ENCODE measurements at regions not wholly inside any gene's neighbourhood (a gene's known extent, or its start where the extent isn't known, plus 50 kb on each side); places are given as distances from the start of the nearest gene placed in this dataset.
"Not testable (repeated sequence)": the region's sequence is repeated elsewhere in the genome, so short reads cannot be mapped to it uniquely, and the experiment has no call there.

DNA sequence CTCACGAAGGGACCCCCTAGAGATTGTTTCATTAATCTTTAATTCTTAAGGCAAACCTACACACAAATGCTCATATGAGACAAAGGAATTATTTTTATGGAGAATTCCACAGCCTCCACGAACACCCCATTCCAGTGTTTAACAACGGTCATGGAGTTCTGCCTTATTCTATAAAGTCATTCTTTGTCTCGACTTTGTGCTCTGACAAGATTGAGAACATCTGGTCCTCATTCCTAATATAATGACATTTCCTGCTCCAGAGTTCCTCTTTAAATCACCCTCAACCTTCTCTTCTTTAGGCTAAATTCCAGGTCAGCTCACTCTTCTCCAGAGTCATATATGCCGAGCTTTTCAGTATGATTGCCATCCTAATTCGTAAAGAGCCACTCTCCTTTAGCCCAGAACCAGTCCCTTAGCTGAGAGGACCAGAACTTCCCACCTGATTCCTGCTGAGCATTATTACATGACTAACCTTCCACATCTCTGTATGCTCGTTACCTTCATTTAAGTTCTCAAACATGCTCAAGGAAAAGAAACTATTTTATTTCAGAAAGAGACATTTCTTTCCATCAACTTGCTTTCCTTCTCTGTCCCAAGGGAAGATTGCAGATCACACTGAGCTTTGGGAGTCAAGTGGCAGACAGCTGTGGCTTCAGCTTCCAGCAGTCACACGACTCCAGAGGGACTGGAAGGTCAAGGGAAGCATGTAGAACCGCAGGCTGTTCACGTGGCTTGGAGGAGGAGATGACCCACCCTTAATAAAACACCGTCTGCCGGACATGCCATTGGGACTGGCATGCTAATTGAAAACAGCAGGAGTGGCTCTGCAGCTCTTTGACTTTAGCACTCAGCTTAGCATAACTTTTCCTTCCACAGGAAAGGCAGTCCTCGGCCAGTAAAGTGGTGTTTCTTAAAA is 467.1 kb upstream of the HSF2 start:
- no peak for DNase-seq
- CTCF ChIA-PET: no interaction called here

DNA sequence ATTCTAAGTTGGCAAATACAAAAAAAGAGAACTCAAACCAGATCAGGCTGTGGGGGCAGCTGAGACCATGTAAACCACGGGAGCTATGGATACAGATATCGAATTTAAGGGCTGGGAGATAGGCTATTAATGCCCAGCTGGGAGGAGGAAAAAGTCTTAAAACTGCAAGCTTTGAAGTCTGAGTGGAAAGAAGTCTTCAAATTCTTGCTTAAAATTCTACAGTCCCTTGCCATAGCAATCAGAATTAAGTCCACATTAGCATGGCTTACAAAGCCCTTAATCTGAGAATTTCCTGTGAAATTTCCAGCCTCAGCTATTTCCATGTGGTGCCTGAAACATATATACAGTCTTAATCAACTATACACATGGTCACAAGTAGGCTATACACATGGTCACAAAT is 465.0 kb upstream of the HSF2 start:
- Mint-ChIP-seq H3K27me3 (no peaks in the 10 kb centered on the region), H3K4me1 (no peaks in the 10 kb centered on the region), H3K36me3 (no peaks in the 10 kb centered on the region), H3K4me3 (no peak overlapping the region), H3K27ac (no peak overlapping the region), H3K9me3 (ENCODE audit: low read depth) (no peaks in the 10 kb centered on the region)
- no peak for ATAC-seq
- CTCF ChIA-PET: no interaction called here
- no peak for DNase-seq

More for the DNA sequence above, 467.1 kb upstream of the HSF2 start:
- H3K4me3 Mint-ChIP-seq: no peak overlapping the region
- H3K27ac Mint-ChIP-seq: no peak overlapping the region
- no peaks in the 10 kb centered on the region for H3K36me3 Mint-ChIP-seq
- ATAC-seq: no peak
- H3K9me3 Mint-ChIP-seq (ENCODE audit: low read depth): no peaks in the 10 kb centered on the region
- no peaks in the 10 kb centered on the region for H3K4me1 Mint-ChIP-seq
- H3K27me3 Mint-ChIP-seq: no peaks in the 10 kb centered on the region

DNA sequence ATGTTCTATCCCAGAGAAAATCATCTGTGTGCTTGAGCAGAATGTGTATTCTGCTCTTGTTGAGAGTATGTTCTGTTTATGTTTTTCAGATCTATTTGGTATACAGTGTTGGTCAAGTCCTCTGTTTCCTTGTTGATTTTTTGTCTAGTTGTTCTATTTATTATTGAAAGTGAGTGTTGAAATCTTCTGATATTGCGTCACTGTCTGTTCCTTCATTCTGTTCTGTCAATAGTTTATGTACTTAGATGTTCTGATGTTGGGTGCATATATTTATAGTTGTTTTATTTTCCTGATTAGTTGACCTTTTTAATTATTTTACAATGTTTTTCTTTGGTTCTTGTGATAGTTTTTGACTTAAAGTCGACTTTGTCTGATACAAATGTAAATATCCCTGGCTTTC is 458.7 kb upstream of the HSF2 start:
- H3K4me3 Mint-ChIP-seq: no peak overlapping the region
- H3K27me3 Mint-ChIP-seq: no peaks in the 10 kb centered on the region
- ATAC-seq (no peak), DNase-seq (no peak)
- H3K36me3 Mint-ChIP-seq: no peaks in the 10 kb centered on the region
- H3K9me3 Mint-ChIP-seq (ENCODE audit: low read depth): peaks cover 5% of the 10 kb centered on the region
- H3K4me1 Mint-ChIP-seq: no peaks in the 10 kb centered on the region
- no peak overlapping the region for H3K27ac Mint-ChIP-seq
- CTCF ChIA-PET: no interaction called here

DNA sequence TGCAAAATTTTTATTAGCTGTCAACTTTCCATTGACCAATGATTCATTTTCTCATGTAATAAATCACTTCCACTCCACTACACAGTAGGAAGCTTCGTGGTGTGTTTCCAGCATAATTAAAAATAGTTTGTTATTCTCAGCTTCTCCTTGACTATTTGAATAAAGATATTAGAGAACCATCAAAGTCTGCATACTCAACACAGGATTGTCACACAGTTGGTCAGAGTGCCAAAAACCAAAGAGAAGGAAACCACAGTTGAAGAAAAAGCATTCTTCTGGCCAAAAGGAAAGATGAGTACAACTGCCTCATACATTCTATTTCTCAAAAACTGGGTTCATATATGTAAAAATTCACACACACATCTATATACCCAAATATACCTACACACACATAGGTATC is 455.1 kb upstream of the HSF2 start:
- Mint-ChIP-seq H3K4me1 (no peaks in the 10 kb centered on the region), H3K4me3 (no peak overlapping the region), H3K27me3 (no peaks in the 10 kb centered on the region), H3K9me3 (ENCODE audit: low read depth) (peaks cover 5% of the 10 kb centered on the region), H3K27ac (no peak overlapping the region), H3K36me3 (no peaks in the 10 kb centered on the region)
- CTCF ChIA-PET: interaction anchor here (0.5 kb wide), 1 partner anchor 332 kb away, joined by 3 read pairs; no protein-coding TSS in a partner anchor
- DNase-seq (no peak), ATAC-seq (no peak)

DNA sequence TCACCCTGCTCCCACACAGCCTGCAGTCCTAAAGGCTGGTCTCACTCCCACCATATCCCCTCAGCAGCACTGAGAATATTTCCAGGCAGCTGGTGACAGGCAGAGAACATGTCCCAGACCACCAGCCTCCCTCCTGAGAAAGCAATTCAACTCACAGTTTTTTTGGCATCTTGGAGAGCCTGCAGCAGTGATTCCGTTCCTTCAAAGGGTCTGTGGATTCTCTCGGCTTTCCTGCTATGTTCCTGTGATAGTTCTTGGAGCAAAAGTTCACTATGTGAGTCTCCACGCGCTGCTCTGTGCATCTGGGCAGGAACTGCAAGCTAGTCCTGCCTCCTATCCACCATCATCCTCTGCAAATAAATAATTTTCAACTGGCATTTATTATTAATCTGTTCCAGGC is 448.3 kb upstream of the HSF2 start:
- no peaks in the 10 kb centered on the region for H3K4me1 Mint-ChIP-seq
- H3K9me3 Mint-ChIP-seq (ENCODE audit: low read depth): no peaks in the 10 kb centered on the region
- DNase-seq (no peak), ATAC-seq (no peak)
- H3K4me3 Mint-ChIP-seq: no peak overlapping the region
- no peaks in the 10 kb centered on the region for H3K36me3 Mint-ChIP-seq
- no peaks in the 10 kb centered on the region for H3K27me3 Mint-ChIP-seq
- no peak overlapping the region for H3K27ac Mint-ChIP-seq
- CTCF ChIA-PET: no interaction called here

DNA sequence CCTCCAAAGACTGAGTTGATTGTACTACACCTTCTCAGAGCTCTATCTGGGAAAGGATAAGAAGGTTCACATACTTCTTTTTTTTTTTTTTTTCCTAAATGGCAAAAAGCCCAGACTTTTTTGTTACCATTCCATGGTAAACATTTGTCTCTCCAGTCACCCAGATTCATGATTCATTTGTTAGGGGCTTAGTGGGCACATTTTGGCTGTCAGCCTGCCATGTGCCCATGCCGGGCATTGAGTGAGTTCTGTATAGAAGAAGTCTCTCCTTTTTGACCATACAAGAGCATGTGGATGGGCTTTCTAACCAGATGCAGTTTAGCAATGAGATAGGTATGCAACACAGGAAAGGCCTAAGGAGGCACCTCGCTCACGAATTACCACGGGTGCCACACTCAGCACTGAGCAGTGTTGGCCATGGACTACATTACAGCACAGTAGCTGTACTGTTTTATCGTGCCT is 447.5 kb upstream of the HSF2 start:
- H3K36me3 Mint-ChIP-seq: no peaks in the 10 kb centered on the region
- no peaks in the 10 kb centered on the region for H3K27me3 Mint-ChIP-seq
- DNase-seq (no peak), ATAC-seq (no peak)
- no peak overlapping the region for H3K4me3 Mint-ChIP-seq
- no peaks in the 10 kb centered on the region for H3K9me3 Mint-ChIP-seq (ENCODE audit: low read depth)
- CTCF ChIA-PET: no interaction called here
- H3K4me1 Mint-ChIP-seq: no peaks in the 10 kb centered on the region
- no peak overlapping the region for H3K27ac Mint-ChIP-seq

DNA sequence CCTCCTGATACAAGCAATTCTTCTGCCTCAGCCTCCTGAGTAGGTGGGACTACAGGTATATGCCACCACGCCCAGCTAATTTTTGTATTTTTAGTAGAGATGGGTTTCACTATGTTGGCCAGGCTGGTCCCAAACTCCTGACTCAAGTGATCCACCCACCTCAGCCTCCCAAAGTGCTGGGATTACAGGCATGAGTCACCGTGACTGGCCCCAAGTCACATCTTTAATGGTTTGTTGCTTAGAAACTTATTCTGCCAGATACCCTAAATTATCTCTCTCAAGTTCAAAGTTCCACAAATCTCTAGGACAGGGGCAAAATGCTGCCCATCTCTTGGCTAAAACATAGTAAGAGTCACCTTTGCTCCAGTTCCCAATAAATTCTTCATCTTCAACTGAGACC is 444.1 kb upstream of the HSF2 start:
- not testable (repeated sequence) for ATAC-seq, H3K4me1 Mint-ChIP-seq, H3K4me3 Mint-ChIP-seq

DNA sequence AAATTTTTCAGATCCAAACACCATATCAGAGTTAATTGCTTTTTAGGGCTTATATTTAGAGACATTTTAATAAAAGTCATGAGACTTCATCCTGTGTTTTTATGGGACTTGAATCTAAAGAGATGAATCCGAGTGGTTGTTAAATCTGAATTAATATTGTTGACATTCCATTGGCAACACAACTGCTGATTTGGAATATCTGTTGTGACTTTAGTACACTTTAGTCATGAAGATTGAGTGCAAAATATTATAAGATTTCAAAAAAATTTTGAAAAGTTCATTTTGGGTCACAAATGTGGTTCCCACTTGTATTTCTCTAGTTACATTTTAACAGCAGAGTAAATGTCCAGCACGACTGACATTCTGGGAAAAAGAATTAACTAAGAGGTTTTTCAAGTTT is 442.7 kb upstream of the HSF2 start:
- ATAC-seq: no peak

More for the DNA sequence above, 444.1 kb upstream of the HSF2 start:
- H3K36me3 Mint-ChIP-seq; DNase-seq; CTCF ChIA-PET; H3K9me3 Mint-ChIP-seq (ENCODE audit: low read depth); H3K27me3 Mint-ChIP-seq; H3K27ac Mint-ChIP-seq: not testable (repeated sequence)

DNA sequence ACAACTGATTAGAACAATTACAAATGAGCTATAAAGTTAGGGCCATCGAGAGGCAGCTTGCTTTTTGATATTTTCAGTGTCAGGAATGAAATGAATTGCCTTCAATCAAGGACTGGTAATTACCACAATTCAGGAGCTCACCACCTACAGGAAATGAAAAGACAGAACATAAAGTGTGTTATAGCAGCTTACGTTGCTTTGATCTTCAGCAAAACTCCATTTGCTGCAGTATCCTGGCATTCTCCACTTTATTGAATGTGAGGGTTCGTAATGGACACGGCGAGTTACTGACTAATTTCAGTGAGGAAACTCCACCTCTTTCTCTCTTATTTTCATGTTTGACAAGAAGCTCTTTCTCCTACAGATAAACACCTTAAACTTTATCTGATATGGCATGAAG is 440.0 kb upstream of the HSF2 start:
- CTCF ChIA-PET: no interaction called here
- Mint-ChIP-seq H3K27me3 (no peaks in the 10 kb centered on the region), H3K4me3 (no peak overlapping the region), H3K9me3 (ENCODE audit: low read depth) (peaks cover 3% of the 10 kb centered on the region), H3K27ac (no peak overlapping the region), H3K4me1 (no peaks in the 10 kb centered on the region), H3K36me3 (no peaks in the 10 kb centered on the region)
- ATAC-seq (no peak), DNase-seq (no peak)

More for the DNA sequence above, 442.7 kb upstream of the HSF2 start:
- Mint-ChIP-seq H3K9me3 (ENCODE audit: low read depth) (peaks cover 3% of the 10 kb centered on the region), H3K27ac (no peak overlapping the region), H3K4me3 (no peak overlapping the region), H3K27me3 (no peaks in the 10 kb centered on the region), H3K36me3 (no peaks in the 10 kb centered on the region), H3K4me1 (no peaks in the 10 kb centered on the region)
- DNase-seq: no peak
- CTCF ChIA-PET: no interaction called here

DNA sequence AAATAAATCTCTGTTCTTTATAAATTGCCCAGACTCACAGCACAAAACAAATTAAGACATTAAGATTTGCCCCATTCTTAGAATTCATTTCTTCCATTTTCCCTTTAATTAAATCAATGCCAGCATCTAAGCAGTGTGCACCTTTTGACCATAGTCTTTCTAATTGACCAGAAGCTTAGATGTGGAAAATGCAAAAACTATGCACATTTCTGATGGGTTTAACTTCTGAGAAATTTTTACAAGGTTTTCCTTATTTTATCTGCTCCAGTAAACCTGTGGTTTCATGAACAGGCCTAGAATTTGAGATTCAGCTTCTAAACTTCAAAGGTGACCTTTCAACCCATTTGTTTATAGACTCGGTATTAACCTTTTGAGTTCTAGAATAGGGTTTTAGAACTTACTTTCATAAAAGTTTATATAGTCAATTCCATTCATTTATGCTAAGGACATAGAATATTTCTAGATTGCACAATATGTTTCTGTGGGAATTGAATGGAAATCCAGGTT is 437.8 kb upstream of the HSF2 start:
- no peak for DNase-seq
- no peaks in the 10 kb centered on the region for H3K27me3 Mint-ChIP-seq
- H3K4me3 Mint-ChIP-seq: no peak overlapping the region

DNA sequence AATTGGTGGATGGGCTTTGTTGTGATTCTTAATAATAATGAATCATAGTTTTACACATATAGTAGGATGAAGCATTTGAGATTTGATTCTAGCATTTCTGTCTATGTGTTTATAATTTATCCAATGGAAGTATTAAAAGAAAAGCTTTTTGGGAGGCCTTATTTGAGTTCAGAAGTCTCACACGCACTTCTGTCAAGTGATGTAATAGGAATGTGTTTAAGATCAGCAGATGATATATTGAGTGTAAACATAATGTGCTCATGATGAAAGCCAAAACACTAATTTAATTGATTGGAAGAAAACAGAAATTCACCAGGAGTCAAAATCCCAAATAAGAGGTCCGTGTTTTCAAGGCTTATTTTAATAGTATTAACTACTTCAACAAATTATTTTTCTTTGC is 435.6 kb upstream of the HSF2 start:
- DNase-seq (no peak), ATAC-seq (no peak)
- Mint-ChIP-seq H3K27ac (no peak overlapping the region), H3K4me3 (no peak overlapping the region), H3K4me1 (no peaks in the 10 kb centered on the region), H3K36me3 (no peaks in the 10 kb centered on the region), H3K27me3 (no peaks in the 10 kb centered on the region), H3K9me3 (ENCODE audit: low read depth) (no peaks in the 10 kb centered on the region)
- CTCF ChIA-PET: no interaction called here

More for the DNA sequence above, 437.8 kb upstream of the HSF2 start:
- ATAC-seq: no peak
- Mint-ChIP-seq H3K4me1 (no peaks in the 10 kb centered on the region), H3K9me3 (ENCODE audit: low read depth) (peaks cover 3% of the 10 kb centered on the region), H3K27ac (no peak overlapping the region), H3K36me3 (no peaks in the 10 kb centered on the region)
- CTCF ChIA-PET: no interaction called here

DNA sequence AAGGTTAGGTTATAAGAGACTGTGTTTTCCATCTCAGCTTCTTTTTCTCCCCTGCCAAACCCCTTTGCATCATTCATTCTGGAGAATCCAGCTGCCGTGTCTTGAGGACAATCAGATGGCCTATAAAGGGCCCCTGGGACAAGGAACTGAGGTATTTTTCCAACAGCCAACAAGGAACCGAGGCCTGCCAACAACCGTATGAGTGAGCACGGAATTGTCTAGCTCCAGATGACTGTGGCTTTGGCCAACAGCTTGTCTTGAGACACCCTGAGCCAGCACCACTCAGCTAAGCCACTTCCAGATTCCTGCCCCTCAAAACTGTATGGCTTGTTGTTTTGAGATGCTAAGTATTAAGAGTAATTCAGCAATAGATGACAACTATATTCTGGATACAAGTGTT is 433.7 kb upstream of the HSF2 start:
- Mint-ChIP-seq H3K4me3 (no peak overlapping the region), H3K27ac (no peak overlapping the region), H3K27me3 (no peaks in the 10 kb centered on the region), H3K4me1 (no peaks in the 10 kb centered on the region), H3K9me3 (ENCODE audit: low read depth) (no peaks in the 10 kb centered on the region), H3K36me3 (no peaks in the 10 kb centered on the region)
- ATAC-seq (no peak), DNase-seq (no peak)
- CTCF ChIA-PET: no interaction called here

DNA sequence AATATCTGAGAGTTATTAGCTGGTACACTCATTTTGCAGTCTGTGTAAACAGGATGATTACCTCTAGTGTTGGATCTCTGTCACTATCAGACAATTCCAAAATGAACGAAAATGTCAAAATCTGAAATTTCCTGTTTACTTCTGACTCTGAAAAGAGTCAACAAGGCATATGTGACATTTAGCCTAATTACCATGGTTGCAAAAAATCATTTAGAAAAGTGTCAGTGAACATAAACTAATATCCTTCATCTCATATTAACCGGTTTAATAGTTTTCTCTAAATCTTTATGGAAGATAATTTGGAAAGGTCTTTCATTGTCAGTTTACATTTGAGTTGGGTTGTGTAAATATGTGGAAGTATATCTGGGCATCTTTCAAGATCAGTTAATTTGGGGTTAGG is 431.8 kb upstream of the HSF2 start:
- no peak overlapping the region for H3K4me3 Mint-ChIP-seq
- no peaks in the 10 kb centered on the region for H3K9me3 Mint-ChIP-seq (ENCODE audit: low read depth)
- ATAC-seq: no peak
- no peak for DNase-seq
- CTCF ChIA-PET: no interaction called here
- no peaks in the 10 kb centered on the region for H3K36me3 Mint-ChIP-seq
- H3K27me3 Mint-ChIP-seq: no peaks in the 10 kb centered on the region
- H3K27ac Mint-ChIP-seq: no peak overlapping the region
- no peaks in the 10 kb centered on the region for H3K4me1 Mint-ChIP-seq

DNA sequence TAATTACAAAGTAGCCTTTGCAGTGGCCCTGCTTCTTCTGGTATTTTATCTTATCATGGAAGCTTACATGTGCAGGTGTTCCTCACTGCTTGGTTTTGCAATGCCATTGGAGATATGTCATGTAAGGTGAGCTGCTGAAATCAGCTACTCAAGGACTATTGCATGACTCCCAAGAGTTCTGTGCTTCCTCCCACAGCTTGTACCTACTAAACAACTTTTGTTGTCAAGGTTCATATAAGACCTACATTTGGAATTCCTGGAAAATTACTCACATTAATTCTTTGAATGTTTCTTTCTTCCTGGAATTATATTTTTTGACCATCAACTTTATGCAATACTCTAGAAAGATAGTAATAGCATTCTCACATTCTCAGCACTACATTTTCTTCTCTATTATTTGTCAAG is 427.5 kb upstream of the HSF2 start:
- DNase-seq: no peak
- Mint-ChIP-seq H3K27me3 (no peaks in the 10 kb centered on the region), H3K36me3 (no peaks in the 10 kb centered on the region), H3K9me3 (ENCODE audit: low read depth) (no peaks in the 10 kb centered on the region), H3K27ac (no peak overlapping the region), H3K4me1 (no peaks in the 10 kb centered on the region), H3K4me3 (no peak overlapping the region)
- ATAC-seq: no peak
- CTCF ChIA-PET: no interaction called here

All from activated CD8-positive, alpha-beta memory T cell treated with anti-CD3 and anti-CD28 coated beads, Interleukin-2, amount 10 ng/mL, durations not matched to agents 7 days and 5 days (primary cell).